22Rv1 (cell line): ENCODE measurements at regions not wholly inside any gene's neighbourhood (a gene's known extent, or its start where the extent isn't known, plus 50 kb on each side); places are given as distances from the start of the nearest gene placed in this dataset.

Experiments
- ZFX ChIP-seq: fragments of 450-650 bp; IDR thresholded peaks from 2 replicates; pipeline ENCODE4 v1.6.1; 2017; ENCODE audit warnings: antibody characterized with exemption, borderline replicate concordance
- TF ChIP-seq, protein P1 (sequence below): fragments of 450-650 bp; IDR thresholded peaks from 2 replicates; pipeline ENCODE4 v1.5.1; 2017; ENCODE audit warnings: mild to moderate bottlenecking

DNA sequence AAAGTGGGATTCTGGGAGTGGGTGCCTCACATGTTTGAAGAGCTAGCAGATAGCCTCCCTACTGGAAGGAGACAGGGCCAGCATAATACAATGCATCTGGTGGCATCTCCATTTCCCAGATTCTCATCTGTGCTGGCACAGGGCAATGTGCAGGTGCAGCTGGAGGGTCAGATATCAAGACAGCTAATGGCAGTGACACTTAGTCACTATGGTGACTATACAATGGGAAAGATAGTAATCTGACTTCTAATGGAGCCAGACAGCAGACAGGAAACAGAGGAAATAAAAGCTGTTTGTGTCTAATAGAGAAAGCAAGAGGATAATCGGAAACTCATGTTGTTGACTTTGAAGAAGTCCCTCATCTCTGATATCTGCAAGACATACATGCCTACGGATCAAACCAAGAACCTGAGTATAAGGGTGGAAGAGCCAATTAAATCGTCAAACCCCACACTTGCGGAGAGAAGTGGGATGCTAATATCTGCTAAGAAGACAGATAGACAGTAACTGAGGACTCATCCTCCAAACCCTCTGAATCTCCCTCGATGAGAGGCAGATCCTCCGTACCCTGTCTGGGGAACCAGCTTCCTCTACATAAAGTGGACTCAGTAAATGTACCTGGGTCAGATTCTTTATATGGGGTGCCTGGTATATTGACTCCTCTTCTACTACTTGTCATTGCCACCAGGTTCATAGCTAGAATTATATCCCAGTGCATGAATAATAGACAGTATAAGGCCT is 692.7 kb downstream of the SOCS6 start:
- TF ChIP-seq, protein P1, sequence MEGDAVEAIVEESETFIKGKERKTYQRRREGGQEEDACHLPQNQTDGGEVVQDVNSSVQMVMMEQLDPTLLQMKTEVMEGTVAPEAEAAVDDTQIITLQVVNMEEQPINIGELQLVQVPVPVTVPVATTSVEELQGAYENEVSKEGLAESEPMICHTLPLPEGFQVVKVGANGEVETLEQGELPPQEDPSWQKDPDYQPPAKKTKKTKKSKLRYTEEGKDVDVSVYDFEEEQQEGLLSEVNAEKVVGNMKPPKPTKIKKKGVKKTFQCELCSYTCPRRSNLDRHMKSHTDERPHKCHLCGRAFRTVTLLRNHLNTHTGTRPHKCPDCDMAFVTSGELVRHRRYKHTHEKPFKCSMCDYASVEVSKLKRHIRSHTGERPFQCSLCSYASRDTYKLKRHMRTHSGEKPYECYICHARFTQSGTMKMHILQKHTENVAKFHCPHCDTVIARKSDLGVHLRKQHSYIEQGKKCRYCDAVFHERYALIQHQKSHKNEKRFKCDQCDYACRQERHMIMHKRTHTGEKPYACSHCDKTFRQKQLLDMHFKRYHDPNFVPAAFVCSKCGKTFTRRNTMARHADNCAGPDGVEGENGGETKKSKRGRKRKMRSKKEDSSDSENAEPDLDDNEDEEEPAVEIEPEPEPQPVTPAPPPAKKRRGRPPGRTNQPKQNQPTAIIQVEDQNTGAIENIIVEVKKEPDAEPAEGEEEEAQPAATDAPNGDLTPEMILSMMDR: no peak
- no peak for TF ChIP-seq ZFX
